Neural crest cell (in vitro differentiated cells): ENCODE measurements at regions not wholly inside any gene's neighbourhood (a gene's known extent, or its start where the extent isn't known, plus 50 kb on each side); places are given as distances from the start of the nearest gene placed in this dataset.

Source experiments
- DNase-seq: peaks from one replicate; pipeline ENCODE4 v3.0.0; 2021; ENCODE audit warnings: low read depth, mixed read lengths, low spot score
- H3K27ac Mint-ChIP-seq: one replicate; pipeline ENCODE4 v1.8.0; 2021; ENCODE audit warnings: mild to moderate bottlenecking, mixed read lengths; ENCODE audit not compliant: unreplicated experiment
- H3K27me3 Mint-ChIP-seq: 2 replicates; pipeline ENCODE4 v1.8.0; 2021; ENCODE audit warnings: low read depth, mild to moderate bottlenecking, mixed read lengths
- H3K36me3 Mint-ChIP-seq: 2 replicates; pipeline ENCODE4 v1.8.0; 2021; ENCODE audit warnings: low read depth, mild to moderate bottlenecking, mixed read lengths
- H3K4me1 Mint-ChIP-seq: 2 replicates; pipeline ENCODE4 v1.8.0; 2021; ENCODE audit warnings: mixed read lengths
- H3K4me3 Mint-ChIP-seq: one replicate; pipeline ENCODE4 v1.8.0; 2021; ENCODE audit warnings: mild to moderate bottlenecking, mixed read lengths
- H3K9me3 Mint-ChIP-seq: 2 replicates; pipeline ENCODE4 v1.8.0; 2021; ENCODE audit warnings: mixed read lengths
- CTCF ChIP-seq: fragments of 200-600 bp; sonication (generic); conservative IDR thresholded peaks from 2 replicates; pipeline ENCODE4 v1.5.0; 2021; ENCODE audit warnings: antibody characterized with exemption, mild to moderate bottlenecking

- Mint-ChIP-seq H3K36me3 (no peaks in the 10 kb centered on the region), H3K27ac (no peak overlapping the region), H3K4me1 (no peaks in the 10 kb centered on the region), H3K9me3 (no peaks in the 10 kb centered on the region), H3K4me3 (no peak overlapping the region), H3K27me3 (no peaks in the 10 kb centered on the region)
- DNase-seq = no peak
- TF ChIP-seq CTCF = no peak
These were observed 87.1 kb upstream of the CPEB4 start for GRCh38 chr5:173801006-173801405.

- Mint-ChIP-seq H3K9me3 (no peaks in the 10 kb centered on the region), H3K4me1 (no peaks in the 10 kb centered on the region), H3K27me3 (no peaks in the 10 kb centered on the region), H3K4me3 (no peak overlapping the region), H3K27ac (no peak overlapping the region), H3K36me3 (no peaks in the 10 kb centered on the region)
- no peak for TF ChIP-seq CTCF
- DNase-seq = no peak
These were observed 85.4 kb upstream of the CPEB4 start for GRCh38 chr5:173802670-173803165.

- Mint-ChIP-seq H3K4me3 (no peak overlapping the region), H3K27me3 (no peaks in the 10 kb centered on the region), H3K36me3 (no peaks in the 10 kb centered on the region), H3K9me3 (no peaks in the 10 kb centered on the region), H3K27ac (no peak overlapping the region), H3K4me1 (no peaks in the 10 kb centered on the region)
- DNase-seq = no peak
- TF ChIP-seq CTCF = no peak
These were observed 83.6 kb upstream of the CPEB4 start for GRCh38 chr5:173804579-173804978.

GRCh38 chr5:173806270-173807035, 81.7 kb upstream of the CPEB4 start:
- H3K4me1 Mint-ChIP-seq = no peaks in the 10 kb centered on the region

GRCh38 chr5:173807181-173807655, 80.9 kb upstream of the CPEB4 start:
- no peak for DNase-seq
- no peak overlapping the region for H3K4me3 Mint-ChIP-seq
- peaks cover 3% of the 10 kb centered on the region for H3K36me3 Mint-ChIP-seq
- H3K4me1 Mint-ChIP-seq = no peaks in the 10 kb centered on the region
- H3K9me3 Mint-ChIP-seq = peaks cover 11% of the 10 kb centered on the region
- no peaks in the 10 kb centered on the region for H3K27me3 Mint-ChIP-seq
- no peak overlapping the region for H3K27ac Mint-ChIP-seq
- no peak for TF ChIP-seq CTCF

More at GRCh38 chr5:173806270-173807035, 81.7 kb upstream of the CPEB4 start:
- no peak for TF ChIP-seq CTCF
- peaks cover 11% of the 10 kb centered on the region for H3K9me3 Mint-ChIP-seq
- H3K4me3 Mint-ChIP-seq = no peak overlapping the region
- no peaks in the 10 kb centered on the region for H3K27me3 Mint-ChIP-seq
- no peak for DNase-seq
- H3K27ac Mint-ChIP-seq = no peak overlapping the region
- H3K36me3 Mint-ChIP-seq = peaks cover 3% of the 10 kb centered on the region
